ENCODE measurements at regions not wholly inside any gene's neighbourhood (a gene's known extent, or its start where the extent isn't known, plus 50 kb on each side); places are given as distances from the start of the nearest gene placed in this dataset.

DNA sequence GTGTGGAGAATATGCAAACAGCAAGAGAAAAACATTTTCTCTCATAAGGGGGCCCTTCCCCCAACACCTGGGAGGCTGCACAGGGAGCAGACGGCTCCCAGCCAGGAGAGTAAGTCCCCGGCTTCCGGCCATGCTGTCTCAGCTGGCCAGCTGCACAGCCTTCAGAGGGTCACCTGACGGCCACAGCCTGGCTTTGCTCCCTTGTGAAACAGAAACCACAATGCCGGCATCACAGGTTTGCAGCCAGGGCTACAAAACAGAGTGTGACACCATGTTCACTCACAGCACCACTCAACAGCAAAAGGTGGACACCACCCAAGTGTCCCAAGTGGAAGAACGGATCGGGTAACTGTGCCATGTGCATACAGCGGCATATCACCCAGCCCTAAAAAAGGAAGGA, 86.9 kb upstream of the GPC1 start:
- no peak for DNase-seq

DNA sequence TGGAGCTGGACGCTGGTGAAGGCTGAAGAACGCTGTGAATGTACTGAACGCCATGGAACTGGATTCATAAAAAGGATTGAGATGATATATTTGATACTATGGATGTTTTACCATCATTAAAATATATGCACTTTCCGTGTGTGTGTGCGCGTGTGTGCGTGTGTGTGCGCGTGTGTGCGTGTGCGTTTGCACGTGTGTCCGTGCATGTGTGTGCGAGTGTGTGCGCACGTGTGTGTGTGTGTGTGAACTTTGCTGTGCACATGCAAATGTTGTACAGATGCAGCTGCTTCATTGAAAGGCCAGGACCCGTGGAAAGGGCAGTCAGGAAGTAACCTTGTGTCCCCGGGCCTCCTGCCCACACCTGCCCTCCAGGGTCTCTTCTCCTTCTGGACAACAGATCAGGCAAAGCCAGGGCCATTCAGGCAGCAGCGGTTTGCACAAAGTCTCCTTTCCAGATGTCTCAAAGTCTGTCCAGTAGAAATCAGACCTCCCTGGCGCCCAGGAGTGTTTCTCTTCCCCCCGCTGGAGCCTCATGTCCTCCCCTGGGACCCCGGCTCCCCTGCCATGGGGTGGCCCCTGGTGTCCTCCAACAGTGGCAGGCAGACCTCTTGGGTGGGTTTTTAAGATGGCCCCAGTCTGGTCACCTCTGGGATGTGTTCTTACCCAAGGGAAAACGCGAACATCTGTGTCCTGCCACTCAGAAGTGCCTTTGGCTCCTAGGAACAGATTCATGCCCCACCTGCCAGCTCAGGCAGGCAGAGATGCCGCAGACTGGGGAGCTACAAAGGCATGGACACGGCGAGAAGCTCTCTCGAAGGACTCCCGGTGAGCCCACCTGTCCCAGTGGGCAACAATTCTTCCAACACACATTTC, 86.1 kb upstream of the GPC1 start:
- no peak for DNase-seq

DNA sequence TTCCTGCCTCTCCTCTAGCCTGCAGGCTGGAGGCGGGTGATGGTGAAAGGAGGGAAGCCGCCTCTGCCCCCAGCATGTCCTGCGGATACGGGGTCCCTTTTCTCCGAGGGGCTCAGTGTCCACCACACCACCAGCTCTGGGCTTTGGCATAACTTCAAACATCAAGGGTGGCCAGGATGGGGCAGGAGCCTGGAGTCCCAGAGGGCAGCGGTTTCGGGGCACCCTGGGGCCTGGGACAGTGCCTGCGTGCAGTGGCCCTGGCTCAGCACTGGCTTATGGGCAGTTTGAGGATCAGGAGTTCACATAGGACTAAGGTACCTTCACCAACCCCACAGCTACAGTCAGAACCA, 85.5 kb upstream of the GPC1 start:
- DNase-seq = no peak

- DNase-seq = no peak
Measured at GRCh38 chr2:240350696-240351087, 84.8 kb upstream of the GPC1 start.

- DNase-seq = no peak
Measured at GRCh38 chr2:240351088-240351741, 84.2 kb upstream of the GPC1 start.

DNA sequence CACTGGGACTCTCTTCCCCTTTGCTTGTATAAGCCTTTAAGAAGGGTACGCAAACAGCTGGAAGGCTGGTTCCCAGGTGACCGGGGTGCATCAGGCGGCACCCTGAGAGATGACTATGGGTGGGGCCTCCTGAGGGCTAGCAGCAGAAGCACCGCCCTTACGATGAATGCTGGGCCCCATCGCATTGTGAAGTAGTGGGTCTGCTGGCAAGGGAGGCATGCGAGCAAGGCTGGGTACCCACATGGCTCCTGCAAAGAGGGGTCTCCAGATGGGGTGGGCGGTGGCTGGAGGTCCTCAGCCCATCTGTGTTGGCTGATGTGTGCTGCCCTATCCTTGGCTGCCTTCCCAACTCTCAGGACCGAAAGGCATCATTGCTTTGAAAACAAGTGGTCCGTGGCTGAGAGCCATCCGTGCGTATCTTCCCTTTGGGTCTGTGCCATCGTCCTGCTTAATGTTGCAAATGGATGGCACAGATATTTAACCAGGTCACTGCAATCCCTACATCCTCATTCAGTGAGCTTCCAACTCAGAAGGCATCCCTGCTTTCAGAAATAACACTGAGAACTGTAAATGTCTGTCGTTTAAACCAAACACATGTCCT, 83.5 kb upstream of the GPC1 start:
- no peak for DNase-seq

- DNase-seq = no peak
Measured at GRCh38 chr2:240353086-240353798, 82.2 kb upstream of the GPC1 start.

DNA sequence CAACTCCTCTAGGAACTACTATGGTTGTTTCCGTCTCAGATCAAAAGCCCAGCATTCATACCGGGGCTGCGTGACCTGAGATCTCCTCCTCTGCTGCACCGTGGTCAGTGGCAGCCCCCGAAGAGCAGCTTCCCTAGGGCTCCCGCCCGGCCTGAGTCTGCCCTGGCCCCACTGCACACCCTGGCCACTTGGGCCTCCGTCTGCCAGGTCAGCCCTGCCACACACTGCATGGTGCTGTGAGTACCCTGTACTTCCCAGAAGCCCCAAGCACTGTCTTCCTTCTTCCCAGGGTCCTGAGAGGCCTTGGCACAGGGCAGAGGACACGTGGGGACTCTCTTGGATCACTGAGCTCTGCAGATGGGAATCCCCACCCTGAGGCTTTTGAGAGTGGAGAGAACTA, 81.5 kb upstream of the GPC1 start:
- no peak for DNase-seq

DNA sequence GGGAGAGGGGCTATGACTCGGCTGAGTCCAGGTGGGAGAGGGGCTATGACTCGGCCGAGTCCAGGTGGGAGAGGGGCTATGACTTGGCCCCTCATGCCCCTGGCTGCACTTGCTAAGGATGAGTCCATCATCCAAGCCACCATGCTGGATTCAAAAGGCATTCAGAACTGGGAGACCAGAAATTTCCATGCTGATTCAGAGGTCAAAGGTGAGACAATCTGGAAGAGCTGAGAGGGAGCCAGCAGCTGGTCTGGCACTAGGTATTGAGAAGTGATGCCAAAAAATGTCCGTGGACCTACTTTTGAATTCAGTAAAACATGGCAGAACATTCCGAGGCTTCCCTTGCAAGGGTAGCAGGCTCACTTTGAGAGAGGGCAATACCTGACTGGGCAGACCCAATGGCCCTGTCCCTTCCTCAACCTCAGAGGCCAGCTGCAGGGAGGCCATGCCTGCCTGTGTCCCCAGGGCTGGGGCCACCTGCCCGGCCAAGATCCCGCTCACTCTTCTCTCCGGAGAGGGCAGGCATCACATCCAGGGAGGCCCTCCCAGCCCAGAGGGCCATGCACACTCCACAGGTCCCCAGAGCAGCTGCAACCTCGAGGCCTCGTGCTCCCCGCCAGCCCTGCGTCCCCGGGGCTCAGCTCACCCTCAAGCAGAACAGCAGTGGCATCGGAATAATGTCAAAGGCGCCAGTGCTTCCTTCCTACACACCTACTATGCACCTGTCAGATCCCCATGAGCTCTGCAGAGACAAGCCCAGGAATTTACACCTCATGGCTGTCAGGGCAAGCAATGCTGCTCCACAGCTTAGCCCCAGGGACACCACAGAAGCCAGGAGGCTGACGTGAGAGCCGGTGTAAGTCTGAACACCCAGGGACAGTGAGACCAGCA, 80.2 kb upstream of the GPC1 start:
- no peak for DNase-seq

DNA sequence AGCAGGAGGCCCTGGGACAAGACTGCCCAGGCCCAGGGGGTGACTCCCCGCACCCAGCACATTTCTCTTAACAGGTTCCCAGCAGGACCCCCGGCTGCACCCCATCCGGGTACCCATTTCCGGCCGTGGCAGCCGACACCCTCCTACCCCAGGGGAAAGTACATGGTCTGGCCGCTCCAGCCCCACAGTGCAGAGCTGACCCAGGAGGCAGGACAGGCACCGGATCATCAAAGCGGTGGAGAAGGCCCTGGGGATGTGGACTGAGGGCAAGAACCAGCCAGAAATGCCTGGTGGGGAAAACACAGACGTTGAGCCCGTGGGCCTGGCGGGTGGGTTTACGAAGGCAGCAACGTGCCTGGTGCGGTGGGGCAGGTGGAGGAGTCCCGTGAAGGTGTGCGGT, 79.5 kb upstream of the GPC1 start:
- DNase-seq = no peak

DNA sequence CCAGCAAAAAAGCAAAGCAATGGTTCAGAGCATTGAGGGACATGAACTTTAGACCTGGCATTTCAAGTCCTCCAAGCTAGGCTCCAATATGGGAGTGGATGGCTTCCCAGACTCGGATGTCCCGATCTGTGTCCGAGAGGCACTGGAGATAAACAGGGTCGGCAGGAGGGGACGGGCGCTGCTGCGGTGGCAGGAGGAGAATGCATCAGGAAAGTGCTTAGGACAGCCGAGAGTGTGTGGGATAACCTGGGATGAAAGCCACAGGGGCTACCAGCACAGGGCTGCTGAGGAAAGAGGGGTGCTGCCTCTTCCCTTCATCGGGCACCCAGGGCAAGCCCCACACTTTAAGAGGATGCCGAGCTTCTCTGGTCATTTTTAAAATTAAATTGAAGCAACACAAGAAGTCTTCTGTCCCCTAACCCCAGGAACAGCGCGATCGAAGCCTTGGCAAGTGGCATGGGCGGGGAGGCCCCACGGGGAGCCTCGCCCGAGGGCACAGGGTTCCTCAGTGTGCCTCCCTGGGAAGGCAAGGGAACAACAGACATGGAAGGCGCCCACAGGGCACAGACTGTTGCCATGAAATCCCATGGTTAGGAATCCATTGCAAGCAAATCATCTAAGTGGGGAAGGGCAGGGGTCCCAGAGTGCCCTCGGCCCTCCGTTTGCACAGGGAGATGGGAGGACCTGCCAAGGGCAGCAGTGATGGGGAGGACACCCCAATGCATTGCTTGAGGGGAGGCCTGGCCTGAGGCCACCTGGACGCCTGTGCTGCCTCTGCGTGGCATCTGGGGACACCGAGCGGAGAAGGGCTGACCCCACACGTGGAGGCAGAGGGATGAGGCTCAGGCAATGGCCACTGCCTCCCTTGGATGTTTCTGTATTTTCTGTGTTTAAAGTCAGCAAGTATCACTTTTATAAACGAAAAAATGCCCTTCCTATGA, 78.5 kb upstream of the GPC1 start:
- no peak for DNase-seq

GRCh38 chr2:240357641-240358012, 77.8 kb upstream of the GPC1 start:
- DNase-seq = no peak

DNA sequence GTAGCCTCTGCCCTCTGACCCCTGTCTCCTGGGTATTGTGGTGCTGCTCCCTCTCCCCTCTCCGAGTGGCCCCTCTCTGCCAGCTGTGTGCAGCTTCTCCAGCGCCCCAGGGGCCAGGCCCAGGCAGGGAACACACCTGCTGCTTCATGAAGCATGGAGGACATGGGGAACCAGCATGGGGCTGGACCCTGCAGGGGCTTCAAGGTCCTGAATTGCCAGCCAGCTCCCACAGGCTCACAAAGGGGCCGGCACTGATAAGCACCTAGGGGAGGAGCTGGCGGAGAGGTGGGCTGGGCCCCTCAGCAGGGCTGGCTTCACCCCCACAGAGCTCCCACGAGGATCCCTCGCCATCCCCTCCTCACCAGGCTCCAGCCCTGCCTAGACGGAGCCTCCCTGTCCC, 77.4 kb upstream of the GPC1 start:
- no peak for DNase-seq

GRCh38 chr2:240358821-240359397, 76.6 kb upstream of the GPC1 start:
- no peak for DNase-seq

- DNase-seq = no peak
Measured at GRCh38 chr2:240359695-240360094, 75.8 kb upstream of the GPC1 start.

DNA sequence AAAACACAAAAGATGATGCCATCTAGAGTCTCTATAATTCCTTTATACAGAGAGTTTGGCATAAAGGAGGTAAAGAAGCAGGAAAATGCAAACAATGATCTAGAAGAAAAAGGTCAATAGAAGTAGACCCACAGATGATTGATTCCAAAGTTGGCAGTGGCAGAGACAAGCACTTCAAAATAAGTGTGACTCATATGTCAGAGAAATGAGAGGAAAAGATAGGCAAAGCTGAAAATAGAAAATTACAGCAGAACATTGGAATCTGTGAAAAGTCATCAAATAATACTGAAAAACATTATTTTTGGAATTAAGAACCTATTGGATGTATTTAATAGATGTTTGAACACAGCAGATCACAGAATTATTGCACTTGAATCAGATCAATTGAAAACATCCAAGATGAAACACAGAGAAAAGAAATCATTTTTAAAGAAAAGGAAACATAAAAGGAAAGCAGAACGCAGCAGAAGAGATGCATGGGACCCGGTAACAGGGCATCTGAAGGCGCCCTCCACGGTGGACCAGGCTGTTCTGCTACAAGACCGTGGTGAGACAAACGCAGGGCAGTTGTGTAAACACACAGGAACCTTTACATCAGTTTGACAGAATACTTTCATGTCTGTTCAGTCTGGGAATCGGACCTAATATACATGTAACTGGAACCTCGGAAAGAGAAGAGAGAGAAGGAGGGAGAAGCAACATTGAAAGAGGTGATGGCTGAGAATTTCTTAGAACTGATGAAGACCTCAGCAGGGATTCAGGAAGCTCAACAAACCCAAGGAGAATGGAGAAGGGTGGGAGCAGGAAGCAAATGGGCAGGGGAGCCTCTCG, 74.6 kb upstream of the GPC1 start:
- no peak for DNase-seq

- DNase-seq = no peak
Measured at GRCh38 chr2:240362216-240362755, 73.2 kb upstream of the GPC1 start.

DNA sequence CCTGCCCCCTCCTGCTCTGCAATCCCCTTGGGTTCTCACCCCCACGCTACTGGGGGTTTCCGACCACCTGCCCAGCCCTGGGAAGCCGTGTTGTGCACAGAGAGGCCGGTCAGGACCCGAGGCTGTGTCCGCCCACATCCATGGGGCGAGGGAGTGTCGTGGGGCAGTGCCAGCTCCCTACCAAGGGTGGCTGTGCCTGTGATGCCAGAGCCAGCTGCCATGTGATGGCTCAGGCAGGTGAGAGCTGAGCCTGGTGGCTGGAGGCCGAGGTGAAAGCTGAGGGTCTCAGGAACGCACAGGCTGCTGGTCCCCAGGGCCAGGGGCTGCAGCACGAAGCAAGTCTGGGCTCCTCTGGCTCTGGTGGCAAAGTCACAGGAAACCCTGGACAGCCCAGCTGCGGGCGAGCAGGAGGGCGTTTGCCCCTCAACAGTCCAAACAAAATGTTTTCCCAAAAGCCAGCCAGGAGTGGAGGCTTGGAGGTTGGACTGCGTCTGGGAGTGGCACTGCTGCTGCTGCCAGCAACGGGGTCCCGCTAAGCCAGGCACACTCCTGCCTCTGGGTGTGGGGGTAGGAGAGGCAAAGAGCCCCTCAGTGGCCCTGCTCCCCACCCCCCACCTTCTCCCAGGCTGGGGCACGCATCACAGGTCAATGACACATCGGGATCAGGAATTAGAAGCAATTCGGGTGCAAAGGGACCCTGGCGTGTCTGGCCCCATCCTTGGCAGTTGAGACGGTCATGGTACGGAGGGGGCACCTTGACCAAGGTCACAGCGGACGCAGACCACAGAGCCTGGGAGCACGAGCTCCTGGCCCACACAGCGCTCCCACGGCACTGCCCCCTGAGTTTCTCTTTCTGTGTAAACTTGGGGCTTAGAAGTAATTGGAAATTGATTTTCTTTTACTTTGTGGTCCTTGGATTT, 72.4 kb upstream of the GPC1 start:
- DNase-seq = no peak

Measured in stimulated activated CD4-positive, alpha-beta T cell treated with anti-CD3 and anti-CD28 coated beads, Interleukin-1b, Interleukin-23, amount 100 ng/mL, for 48 hours (primary cell).